Lower leg skin (tissue), 3 donors: ENCODE measurements at regions not wholly inside any gene's neighbourhood (a gene's known extent, or its start where the extent isn't known, plus 50 kb on each side); places are given as distances from the start of the nearest gene placed in this dataset.

Experiments used
- POLR2A ChIP-seq, 2 donors: fragments of 450-650 bp; IDR thresholded peaks; one replicate each; pipeline ENCODE4 v1.6.1; 2016 to 2017; ENCODE audit warnings: antibody characterized with exemption in 2 of 2, mild to moderate bottlenecking in 1 of 2, moderate library complexity in 1 of 2
- TF ChIP-seq, protein P1 (sequence below), 3 donors: fragments of 450-650 bp; IDR thresholded peaks; one replicate each; pipeline ENCODE4 v1.5.1; 2016; ENCODE audit warnings: antibody characterized with exemption in 3 of 3, mild to moderate bottlenecking in 3 of 3, moderate library complexity in 2 of 3

GRCh38 chr5:98365126-98365525, 408.3 kb upstream of the RGMB start:
- TF ChIP-seq, protein P1, sequence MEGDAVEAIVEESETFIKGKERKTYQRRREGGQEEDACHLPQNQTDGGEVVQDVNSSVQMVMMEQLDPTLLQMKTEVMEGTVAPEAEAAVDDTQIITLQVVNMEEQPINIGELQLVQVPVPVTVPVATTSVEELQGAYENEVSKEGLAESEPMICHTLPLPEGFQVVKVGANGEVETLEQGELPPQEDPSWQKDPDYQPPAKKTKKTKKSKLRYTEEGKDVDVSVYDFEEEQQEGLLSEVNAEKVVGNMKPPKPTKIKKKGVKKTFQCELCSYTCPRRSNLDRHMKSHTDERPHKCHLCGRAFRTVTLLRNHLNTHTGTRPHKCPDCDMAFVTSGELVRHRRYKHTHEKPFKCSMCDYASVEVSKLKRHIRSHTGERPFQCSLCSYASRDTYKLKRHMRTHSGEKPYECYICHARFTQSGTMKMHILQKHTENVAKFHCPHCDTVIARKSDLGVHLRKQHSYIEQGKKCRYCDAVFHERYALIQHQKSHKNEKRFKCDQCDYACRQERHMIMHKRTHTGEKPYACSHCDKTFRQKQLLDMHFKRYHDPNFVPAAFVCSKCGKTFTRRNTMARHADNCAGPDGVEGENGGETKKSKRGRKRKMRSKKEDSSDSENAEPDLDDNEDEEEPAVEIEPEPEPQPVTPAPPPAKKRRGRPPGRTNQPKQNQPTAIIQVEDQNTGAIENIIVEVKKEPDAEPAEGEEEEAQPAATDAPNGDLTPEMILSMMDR (IDR thresholded peaks at IDR 0.05), result no peak
- TF ChIP-seq POLR2A (IDR thresholded peaks at IDR 0.05), result no peak
